B cell (primary cell): ENCODE measurements at regions not wholly inside any gene's neighbourhood (a gene's known extent, or its start where the extent isn't known, plus 50 kb on each side); places are given as distances from the start of the nearest gene placed in this dataset.

Experiments used
- ATAC-seq: fragments of 200-7000 bp; cut with Tn5 transposase; one replicate; pipeline ENCODE4 v1.10.0; 2021; ENCODE audit warnings: low read depth, mild to moderate bottlenecking, moderate number of reproducible peaks, moderate library complexity
- CTCF ChIA-PET: fragments of 350-600 bp; sonication (Branson Sonifier 250); formaldehyde crosslinking; loops from one replicate; lab custom pipeline; 2021; ENCODE audit warnings: antibody characterized with exemption, inconsistent platforms; lab: Charles Lee
- POLR2A ChIA-PET: fragments of 350-600 bp; sonication (Branson Sonifier 250); formaldehyde crosslinking; loops from one replicate; lab custom pipeline; 2021; ENCODE audit warnings: antibody characterized with exemption; lab: Charles Lee
- DNase-seq: peaks from one replicate; pipeline ENCODE4 v3.0.0; 2013
- H2AFZ ChIP-seq: 2 replicates; pipeline ENCODE4 v1.6.1; 2012; ENCODE audit warnings: mild to moderate bottlenecking, low read depth, low read length; ENCODE audit not compliant: insufficient read depth, poor library complexity, severe bottlenecking
- H3K27ac ChIP-seq, 2 donors: 1 replicate in 1 of 2; 2 replicates in 1 of 2; pipeline ENCODE4 v1.5.1; 2012 to 2013; ENCODE audit warnings: low read length in 2 of 2, mild to moderate bottlenecking in 2 of 2, moderate library complexity in 1 of 2
- H3K27me3 ChIP-seq, 4 experiments: fragments of 200-600 bp in 1 of 4; sonication (generic) in 1 of 4; replicated peaks in 1 of 4; 1 replicate in 2 of 4; 2 replicates in 2 of 4; pipeline versions ENCODE4 v1.6.1 to v1.7.0; 2013 to 2016; ENCODE audit warnings: low read length in 3 of 4, mild to moderate bottlenecking in 2 of 4, mixed read lengths in 1 of 4, moderate library complexity in 1 of 4; ENCODE audit not compliant: insufficient read depth in 4 of 4, control insufficient read depth in 3 of 4; ENCODE audit errors: control extremely low read depth in 1 of 4
- H3K36me3 ChIP-seq, 2 experiments: replicated peaks in 1 of 2; 1 replicate in 1 of 2; 2 replicates in 1 of 2; pipeline versions ENCODE4 v1.6.1 to v1.7.1; 2013; ENCODE audit warnings: low read length in 1 of 2; ENCODE audit not compliant: insufficient read depth in 2 of 2, control insufficient read depth in 1 of 2; ENCODE audit errors: control extremely low read depth in 1 of 2, extremely low read depth in 1 of 2
- H3K4me1 ChIP-seq, 2 donors: fragments of 200-600 bp in 1 of 2; sonication (generic) in 1 of 2; 1 replicate in 1 of 2; 2 replicates in 1 of 2; pipeline versions ENCODE4 v1.5.1 to v1.6.1; 2013 to 2017; ENCODE audit warnings: low read length in 2 of 2; ENCODE audit not compliant: control insufficient read depth in 2 of 2, insufficient read depth in 2 of 2
- H3K4me2 ChIP-seq: replicated peaks from 2 replicates; pipeline ENCODE3; 2012; ENCODE audit warnings: mild to moderate bottlenecking, low read depth, low read length; ENCODE audit not compliant: poor library complexity, severe bottlenecking
- H3K4me3 ChIP-seq, 5 experiments: fragments of 200-600 bp in 1 of 5; sonication (generic) in 1 of 5; 1 replicate in 3 of 5; 2 replicates in 2 of 5; pipeline versions ENCODE4 v1.5.1 to v1.7.0; 2011 to 2016; ENCODE audit warnings: low read length in 4 of 5, mild to moderate bottlenecking in 4 of 5, low read depth in 2 of 5, control low read depth in 1 of 5, moderate library complexity in 1 of 5; ENCODE audit not compliant: insufficient read depth in 1 of 5; ENCODE audit errors: control extremely low read depth in 1 of 5, extremely low read depth in 1 of 5
- H3K79me2 ChIP-seq: fragments of 200-600 bp; sonication (generic); one replicate; pipeline ENCODE4 v1.6.0; 2016; ENCODE audit warnings: low read length; ENCODE audit not compliant: control insufficient read depth, insufficient read depth
- H3K9ac ChIP-seq: fragments of 200-600 bp; sonication (generic); 2 replicates; pipeline ENCODE4 v1.6.1; 2017; ENCODE audit warnings: mild to moderate bottlenecking, low read length, moderate library complexity
- H3K9me3 ChIP-seq, 3 donors: one replicate each; pipeline versions ENCODE4 v1.6.1 to v1.7.1; 2013; ENCODE audit warnings: low read length in 2 of 3; ENCODE audit not compliant: control insufficient read depth in 2 of 3, insufficient read depth in 1 of 3; ENCODE audit errors: control extremely low read depth in 1 of 3
- H4K20me1 ChIP-seq: 2 replicates; pipeline ENCODE4 v1.6.0; 2012; ENCODE audit warnings: mild to moderate bottlenecking, low read length; ENCODE audit not compliant: insufficient read depth, control insufficient read depth, poor library complexity, severe bottlenecking
- H3K27ac Mint-ChIP-seq: one replicate; pipeline ENCODE4 v1.8.0; 2021; ENCODE audit warnings: mixed read lengths
- H3K27me3 Mint-ChIP-seq: one replicate; pipeline ENCODE4 v1.8.0; 2021; ENCODE audit warnings: mixed read lengths
- H3K4me1 Mint-ChIP-seq: one replicate; pipeline ENCODE4 v1.8.0; 2021; ENCODE audit warnings: mixed read lengths
- H3K4me3 Mint-ChIP-seq: one replicate; pipeline ENCODE4 v1.8.0; 2021; ENCODE audit warnings: mixed read lengths
- H3K9me3 Mint-ChIP-seq: one replicate; pipeline ENCODE4 v1.8.0; 2022; ENCODE audit warnings: mixed read lengths; ENCODE audit not compliant: insufficient read depth
- EZH2 ChIP-seq: IDR thresholded peaks from 2 replicates; pipeline ENCODE4 v1.6.1; 2012; ENCODE audit warnings: borderline replicate concordance, low read depth, mild to moderate bottlenecking, moderate library complexity, low read length; ENCODE audit not compliant: insufficient read depth, poor library complexity, severe bottlenecking
- WGBS: methylation state at CpG from one replicate; pipeline ENCODE4 v1.1.5; 2013; ENCODE audit warnings: missing lambda C conversion rate; ENCODE audit not compliant: insufficient coverage; 5-methylcytosine and 5-hydroxymethylcytosine counted together
- intact Hi-C: fragments of 100-400 bp; cut with micrococcal nuclease; formaldehyde crosslinking; loops from one replicate; pipeline ENCODE4 v1.10.0; 2022
- TF ChIP-seq, protein P1 (sequence below): fragments of 200-600 bp; IDR thresholded peaks from one replicate; pipeline ENCODE4 v1.8.0; 2022; ENCODE audit warnings: antibody characterized with exemption, mild to moderate bottlenecking

GRCh38 chr4:121459026-121459425 is 78.2 kb upstream of the QRFPR start:
- H3K4me2 ChIP-seq = no peak overlapping the region
- Mint-ChIP-seq H3K9me3 (no peaks in the 10 kb centered on the region), H3K4me1 (no peaks in the 10 kb centered on the region), H3K4me3 (no peak overlapping the region), H3K27me3 (peaks cover 9% of the 10 kb centered on the region), H3K27ac (no peak overlapping the region)
- no peak overlapping the region for H3K9ac ChIP-seq
- no peak for ATAC-seq
- ChIA-PET POLR2A (no interaction called here), CTCF (no interaction called here)
- no peak for TF ChIP-seq EZH2
- TF ChIP-seq, protein P1, sequence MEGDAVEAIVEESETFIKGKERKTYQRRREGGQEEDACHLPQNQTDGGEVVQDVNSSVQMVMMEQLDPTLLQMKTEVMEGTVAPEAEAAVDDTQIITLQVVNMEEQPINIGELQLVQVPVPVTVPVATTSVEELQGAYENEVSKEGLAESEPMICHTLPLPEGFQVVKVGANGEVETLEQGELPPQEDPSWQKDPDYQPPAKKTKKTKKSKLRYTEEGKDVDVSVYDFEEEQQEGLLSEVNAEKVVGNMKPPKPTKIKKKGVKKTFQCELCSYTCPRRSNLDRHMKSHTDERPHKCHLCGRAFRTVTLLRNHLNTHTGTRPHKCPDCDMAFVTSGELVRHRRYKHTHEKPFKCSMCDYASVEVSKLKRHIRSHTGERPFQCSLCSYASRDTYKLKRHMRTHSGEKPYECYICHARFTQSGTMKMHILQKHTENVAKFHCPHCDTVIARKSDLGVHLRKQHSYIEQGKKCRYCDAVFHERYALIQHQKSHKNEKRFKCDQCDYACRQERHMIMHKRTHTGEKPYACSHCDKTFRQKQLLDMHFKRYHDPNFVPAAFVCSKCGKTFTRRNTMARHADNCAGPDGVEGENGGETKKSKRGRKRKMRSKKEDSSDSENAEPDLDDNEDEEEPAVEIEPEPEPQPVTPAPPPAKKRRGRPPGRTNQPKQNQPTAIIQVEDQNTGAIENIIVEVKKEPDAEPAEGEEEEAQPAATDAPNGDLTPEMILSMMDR = no peak
- no peak overlapping the region for H3K27ac ChIP-seq
- H4K20me1 ChIP-seq = no peaks in the 10 kb centered on the region
- no peak overlapping the region for H3K4me3 ChIP-seq
- no peak for DNase-seq
- no peaks in the 10 kb centered on the region for H3K4me1 ChIP-seq
- H3K79me2 ChIP-seq = no peaks in the 10 kb centered on the region
- intact Hi-C loops = no loop called here
- no peaks in the 10 kb centered on the region for H3K9me3 ChIP-seq
- H3K27me3 ChIP-seq = peaks cover 0 to 7% (median 0%) of the 10 kb centered on the region in 4 experiments
- no peaks in the 10 kb centered on the region for H3K36me3 ChIP-seq
- no CpG with 5 or more reads among the region's 2 CpGs for WGBS
- no peak overlapping the region for H2AFZ ChIP-seq

DNA sequence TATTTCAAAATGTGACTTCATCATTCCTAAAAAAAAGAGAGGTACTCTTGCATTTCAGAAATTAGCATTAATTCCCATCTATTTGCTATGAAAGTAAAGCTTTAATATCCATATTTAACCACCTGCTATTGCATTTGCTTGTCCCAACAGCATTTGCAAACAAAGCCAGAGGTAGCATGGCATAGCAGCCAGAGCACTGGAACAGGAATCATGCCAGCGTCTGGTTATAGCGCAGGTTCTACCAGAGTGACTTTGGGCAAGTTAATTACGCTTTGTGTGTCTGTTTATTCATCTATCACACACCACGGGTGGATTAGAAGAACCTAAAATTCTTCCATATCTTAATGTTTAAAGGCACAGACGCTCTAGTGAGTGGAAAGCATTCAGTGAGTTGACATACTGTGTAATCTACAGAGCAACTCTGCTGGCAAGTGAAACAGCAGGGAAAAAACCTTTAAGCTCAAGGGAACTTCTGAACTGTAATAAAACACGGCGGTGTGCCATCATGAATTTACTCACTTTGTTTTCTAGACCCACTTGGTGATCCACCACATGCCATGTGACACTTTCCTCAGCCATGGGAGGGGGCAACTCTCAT is 76.6 kb upstream of the QRFPR start:
- peaks cover 9% of the 10 kb centered on the region for H3K27me3 Mint-ChIP-seq
- no peaks in the 10 kb centered on the region for H3K9me3 Mint-ChIP-seq
- H3K27ac Mint-ChIP-seq = no peak overlapping the region
- H3K4me3 ChIP-seq = no peak overlapping the region
- H3K79me2 ChIP-seq = no peaks in the 10 kb centered on the region
- H3K4me1 ChIP-seq = no peaks in the 10 kb centered on the region
- WGBS = 90% methylated on average over 2 of the region's 7 CpGs
- ChIA-PET POLR2A (no interaction called here), CTCF (no interaction called here)
- no peak overlapping the region for H3K9ac ChIP-seq
- no peak overlapping the region for H3K4me2 ChIP-seq
- no peak overlapping the region for H3K27ac ChIP-seq
- TF ChIP-seq, protein P1 = no peak
- TF ChIP-seq EZH2 = no peak
- no peaks in the 10 kb centered on the region for H4K20me1 ChIP-seq
- no peak for DNase-seq
- H3K4me3 Mint-ChIP-seq = no peak overlapping the region
- H3K27me3 ChIP-seq = peaks cover 0 to 7% (median 0%) of the 10 kb centered on the region in 4 experiments
- H3K4me1 Mint-ChIP-seq = no peaks in the 10 kb centered on the region
- ATAC-seq = no peak
- no peaks in the 10 kb centered on the region for H3K36me3 ChIP-seq
- no peaks in the 10 kb centered on the region for H3K9me3 ChIP-seq
- intact Hi-C loops = no loop called here
- H2AFZ ChIP-seq = no peak overlapping the region
